ENCODE measurements at regions not wholly inside any gene's neighbourhood (a gene's known extent, or its start where the extent isn't known, plus 50 kb on each side); places are given as distances from the start of the nearest gene placed in this dataset.

GRCh38 chr14:38855513-38855912, 247.5 kb downstream of the SEC23A start:
- in situ Hi-C loops (cut with HindIII; ENCODE audit: low sequenced_read_pairs) = no loop called here
- no peak for TF ChIP-seq CTCF (IDR thresholded peaks at IDR 0.05; ENCODE audit: low read depth, low read length, missing control alignments)
- no peak for DNase-seq (ENCODE audit: low read depth)

GRCh38 chr14:38851111-38851510, 251.9 kb downstream of the SEC23A start:
- H3K4me3 ChIP-seq (ENCODE audit: low read depth, low read length) = no peak overlapping the region
- no peak for TF ChIP-seq CTCF (IDR thresholded peaks at IDR 0.05; ENCODE audit: low read depth, low read length, missing control alignments)
- DNase-seq (ENCODE audit: low read depth) = no peak
- in situ Hi-C loops (cut with HindIII; ENCODE audit: low sequenced_read_pairs) = no loop called here

More at GRCh38 chr14:38855513-38855912, 247.5 kb downstream of the SEC23A start:
- no peak overlapping the region for H3K4me3 ChIP-seq (ENCODE audit: low read depth, low read length)

- no peak for TF ChIP-seq CTCF (IDR thresholded peaks at IDR 0.05; ENCODE audit: low read depth, low read length, missing control alignments)
- in situ Hi-C loops (cut with HindIII; ENCODE audit: low sequenced_read_pairs) = no loop called here
Measured at GRCh38 chr14:38850664-38851063, 252.4 kb downstream of the SEC23A start.

GRCh38 chr14:38848243-38848935, 254.6 kb downstream of the SEC23A start:
- in situ Hi-C loops (cut with HindIII; ENCODE audit: low sequenced_read_pairs) = no loop called here
- H3K4me3 ChIP-seq (ENCODE audit: low read depth, low read length) = no peak overlapping the region
- no peak for DNase-seq (ENCODE audit: low read depth)
- no peak for TF ChIP-seq CTCF (IDR thresholded peaks at IDR 0.05; ENCODE audit: low read depth, low read length, missing control alignments)

More at GRCh38 chr14:38850664-38851063, 252.4 kb downstream of the SEC23A start:
- H3K4me3 ChIP-seq (ENCODE audit: low read depth, low read length) = no peak overlapping the region
- DNase-seq (ENCODE audit: low read depth) = no peak

GRCh38 chr14:38847161-38847560, 255.9 kb downstream of the SEC23A start:
- DNase-seq (ENCODE audit: low read depth) = no peak
- no peak for TF ChIP-seq CTCF (IDR thresholded peaks at IDR 0.05; ENCODE audit: low read depth, low read length, missing control alignments)
- in situ Hi-C loops (cut with HindIII; ENCODE audit: low sequenced_read_pairs) = no loop called here
- H3K4me3 ChIP-seq (ENCODE audit: low read depth, low read length) = no peak overlapping the region

- no peak for TF ChIP-seq CTCF (IDR thresholded peaks at IDR 0.05; ENCODE audit: low read depth, low read length, missing control alignments)
- in situ Hi-C loops (cut with HindIII; ENCODE audit: low sequenced_read_pairs) = no loop called here
- H3K4me3 ChIP-seq (ENCODE audit: low read depth, low read length) = no peak overlapping the region
- no peak for DNase-seq (ENCODE audit: low read depth)
Measured at GRCh38 chr14:38839694-38840365, 263.2 kb downstream of the SEC23A start.

Measured in astrocyte of the cerebellum (primary cell).